Psoas muscle (tissue), 7 donors: ENCODE measurements at regions not wholly inside any gene's neighbourhood (a gene's known extent, or its start where the extent isn't known, plus 50 kb on each side); places are given as distances from the start of the nearest gene placed in this dataset.

Source experiments
- ATAC-seq, 4 donors: fragments of 200-7000 bp; cut with Tn5 transposase; one replicate each; pipeline ENCODE4 v1.9.1; 2020; ENCODE audit warnings: moderate library complexity in 3 of 4, mild to moderate bottlenecking in 2 of 4
- DNase-seq, 2 donors: peaks; one replicate each; pipeline ENCODE4 v3.0.0-alpha.2; 2020
- H3K27ac ChIP-seq: fragments of 200-600 bp; one replicate; pipeline ENCODE4 v1.8.0; 2022
- H3K27me3 ChIP-seq, 3 donors: fragments of 200-600 bp in 1 of 3; one replicate each; pipeline versions ENCODE4 v1.6.1 to v1.8.0; 2013 to 2022; ENCODE audit warnings: low read length in 2 of 3, mild to moderate bottlenecking in 2 of 3, moderate library complexity in 1 of 3; ENCODE audit not compliant: insufficient read depth in 3 of 3
- H3K36me3 ChIP-seq, 2 donors: fragments of 200-600 bp in 1 of 2; one replicate each; pipeline versions ENCODE4 v1.6.1 to v1.8.0; 2013 to 2022; ENCODE audit warnings: low read depth in 1 of 2, mild to moderate bottlenecking in 1 of 2, moderate library complexity in 1 of 2; ENCODE audit not compliant: insufficient read depth in 1 of 2
- H3K4me1 ChIP-seq: fragments of 200-600 bp; one replicate; pipeline ENCODE4 v1.8.0; 2022
- H3K4me3 ChIP-seq: fragments of 200-600 bp; one replicate; pipeline ENCODE4 v1.8.0; 2022; ENCODE audit warnings: mild to moderate bottlenecking
- H3K9me3 ChIP-seq: fragments of 200-600 bp; one replicate; pipeline ENCODE4 v1.8.0; 2022
- CTCF ChIP-seq: fragments of 200-600 bp; IDR thresholded peaks from one replicate; pipeline ENCODE4 v1.8.0; 2022; ENCODE audit warnings: antibody characterized with exemption
- WGBS, 3 donors: extraction: QIAGEN DNeasy Blood & Tissue Kit; methylation state at CpG; one replicate each; pipeline versions ENCODE4 v1.1.6 to v1.1.7; 2013; 5-methylcytosine and 5-hydroxymethylcytosine counted together
- intact Hi-C, 2 donors: fragments of 100-400 bp; cut with DNase I; formaldehyde crosslinking; loops; one replicate each; pipeline versions ENCODE4 v1.11.0 to v1.14.2; 2022
- donor health status: healthy with polysubstance abuse.
- donor health status: DM: no; HTN: no; CAD: no; lungs with moderate emphysema.
- donor health status: Bipolar disorder and iron deficiency.
- donor health status: healthy.
- donor health status: DM: yes; HTN: yes; CAD: no.
- donor health status: DM: no; HTN: no; CAD: no.
- donor health status: DM: yes; HTN: yes; CAD: no.

GRCh38 chr12:126389220-126389841 lies 1324.1 kb downstream of the AACS start:
- DNase-seq (no peak), ATAC-seq (no peak)
- Histone ChIP-seq H3K36me3 (no peaks in the 10 kb centered on the region), H3K4me1 (no peaks in the 10 kb centered on the region), H3K27ac (no peak overlapping the region), H3K4me3 (no peak overlapping the region), H3K9me3 (no peaks in the 10 kb centered on the region), H3K27me3 (no peaks in the 10 kb centered on the region)
- no peak for TF ChIP-seq CTCF
- 15 to 22% (median 19%) methylated on average over 9 of the region's 9 CpGs for WGBS, 3 donors
- intact Hi-C loops = no loop called here

DNA sequence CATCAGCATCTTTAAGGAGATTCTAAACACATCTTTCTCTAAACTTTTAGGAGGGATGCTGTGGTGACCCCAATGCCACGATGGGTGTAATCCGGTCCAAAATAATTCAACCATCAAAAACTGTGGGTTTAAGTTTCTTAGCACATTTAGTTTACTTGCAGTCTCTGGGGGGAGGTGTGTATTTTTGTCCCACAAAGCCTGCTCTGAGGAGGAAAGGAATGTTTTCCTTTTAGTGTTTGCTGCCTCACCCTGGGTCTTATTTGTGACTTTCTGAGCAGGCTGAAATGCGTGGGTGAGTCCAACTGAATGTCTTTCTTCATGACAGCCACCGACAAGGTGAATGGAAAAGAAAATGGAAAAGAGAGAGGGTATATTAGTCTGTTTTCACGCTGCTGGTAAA lies 1324.7 kb downstream of the AACS start:
- Histone ChIP-seq H3K9me3 (no peaks in the 10 kb centered on the region), H3K27me3 (no peaks in the 10 kb centered on the region), H3K4me3 (no peak overlapping the region), H3K27ac (no peak overlapping the region), H3K36me3 (no peaks in the 10 kb centered on the region), H3K4me1 (no peaks in the 10 kb centered on the region)
- 61 to 65% (median 64%) methylated on average over 5 of the region's 5 CpGs for WGBS, 3 donors
- no peak for ATAC-seq
- TF ChIP-seq CTCF = no peak
- intact Hi-C loops = no loop called here
- DNase-seq = no peak

GRCh38 chr12:126390969-126391566 lies 1325.8 kb downstream of the AACS start:
- no peak for TF ChIP-seq CTCF
- intact Hi-C loops = no loop called here
- H3K4me1 ChIP-seq = no peaks in the 10 kb centered on the region
- H3K4me3 ChIP-seq = no peak overlapping the region
- 57 to 71% (median 60%) methylated on average over 6 of the region's 6 CpGs for WGBS, 3 donors
- peaks cover 0 to 3% (median 0%) of the 10 kb centered on the region in 3 donors for H3K27me3 ChIP-seq
- DNase-seq = no peak
- H3K27ac ChIP-seq = no peak overlapping the region
- no peaks in the 10 kb centered on the region for H3K9me3 ChIP-seq
- no peak for ATAC-seq
- H3K36me3 ChIP-seq = no peaks in the 10 kb centered on the region

GRCh38 chr12:126396536-126396935 lies 1331.3 kb downstream of the AACS start:
- Histone ChIP-seq H3K4me3 (no peak overlapping the region), H3K27me3 (peaks cover 0 to 3% (median 0%) of the 10 kb centered on the region in 3 donors), H3K36me3 (no peaks in the 10 kb centered on the region), H3K9me3 (no peaks in the 10 kb centered on the region), H3K4me1 (no peaks in the 10 kb centered on the region), H3K27ac (no peak overlapping the region)
- TF ChIP-seq CTCF = no peak
- DNase-seq = no peak
- WGBS, 3 donors = 39 to 56% (median 40%) methylated on average over 6 of the region's 6 CpGs
- intact Hi-C loops = no loop called here
- no peak for ATAC-seq
